ENCODE measurements at regions not wholly inside any gene's neighbourhood (a gene's known extent, or its start where the extent isn't known, plus 50 kb on each side); places are given as distances from the start of the nearest gene placed in this dataset.
"Not testable (repeated sequence)": the region's sequence is repeated elsewhere in the genome, so short reads cannot be mapped to it uniquely, and the experiment has no call there.

GRCh38 chr4:66956852-66957251 is 588.5 kb downstream of the CENPC start:
- Histone ChIP-seq H3K27me3 (no peaks in the 10 kb centered on the region), H3K4me3 (ENCODE audit: low read depth, low read length) (no peak overlapping the region), H3K4me1 (no peaks in the 10 kb centered on the region), H3K36me3 (no peaks in the 10 kb centered on the region), H3K9me3 (no peaks in the 10 kb centered on the region)
- DNase-seq = no peak
- TF ChIP-seq, protein P1, sequence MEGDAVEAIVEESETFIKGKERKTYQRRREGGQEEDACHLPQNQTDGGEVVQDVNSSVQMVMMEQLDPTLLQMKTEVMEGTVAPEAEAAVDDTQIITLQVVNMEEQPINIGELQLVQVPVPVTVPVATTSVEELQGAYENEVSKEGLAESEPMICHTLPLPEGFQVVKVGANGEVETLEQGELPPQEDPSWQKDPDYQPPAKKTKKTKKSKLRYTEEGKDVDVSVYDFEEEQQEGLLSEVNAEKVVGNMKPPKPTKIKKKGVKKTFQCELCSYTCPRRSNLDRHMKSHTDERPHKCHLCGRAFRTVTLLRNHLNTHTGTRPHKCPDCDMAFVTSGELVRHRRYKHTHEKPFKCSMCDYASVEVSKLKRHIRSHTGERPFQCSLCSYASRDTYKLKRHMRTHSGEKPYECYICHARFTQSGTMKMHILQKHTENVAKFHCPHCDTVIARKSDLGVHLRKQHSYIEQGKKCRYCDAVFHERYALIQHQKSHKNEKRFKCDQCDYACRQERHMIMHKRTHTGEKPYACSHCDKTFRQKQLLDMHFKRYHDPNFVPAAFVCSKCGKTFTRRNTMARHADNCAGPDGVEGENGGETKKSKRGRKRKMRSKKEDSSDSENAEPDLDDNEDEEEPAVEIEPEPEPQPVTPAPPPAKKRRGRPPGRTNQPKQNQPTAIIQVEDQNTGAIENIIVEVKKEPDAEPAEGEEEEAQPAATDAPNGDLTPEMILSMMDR (IDR thresholded peaks at IDR 0.05; ENCODE audit: low read depth, low read length) = no peak

GRCh38 chr4:66956426-66956825 is 588.9 kb downstream of the CENPC start:
- TF ChIP-seq, protein P1 (IDR thresholded peaks at IDR 0.05; ENCODE audit: low read depth, low read length) = no peak
- no peak for DNase-seq
- Histone ChIP-seq H3K27me3 (no peaks in the 10 kb centered on the region), H3K4me3 (ENCODE audit: low read depth, low read length) (no peak overlapping the region), H3K4me1 (no peaks in the 10 kb centered on the region), H3K36me3 (no peaks in the 10 kb centered on the region), H3K9me3 (no peaks in the 10 kb centered on the region)

DNA sequence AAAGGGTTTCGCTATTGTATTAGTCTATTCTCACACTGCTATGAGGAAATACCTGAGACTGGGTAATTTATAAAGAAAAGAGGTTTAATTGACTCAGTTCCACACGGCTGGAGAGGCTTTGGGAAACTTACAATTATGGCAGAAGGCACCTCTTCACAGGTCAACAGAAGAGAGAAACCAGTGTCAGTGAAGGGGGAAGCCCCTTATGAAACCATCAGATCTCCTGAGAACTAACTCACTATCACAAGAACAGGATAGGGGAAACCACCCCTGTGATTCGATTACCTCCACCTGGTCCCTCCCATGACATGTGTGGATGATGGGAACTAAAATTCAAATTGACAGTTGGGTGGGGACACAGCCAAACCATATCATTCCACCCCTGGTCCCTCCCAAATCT is 589.5 kb downstream of the CENPC start:
- TF ChIP-seq, protein P1 (IDR thresholded peaks at IDR 0.05; ENCODE audit: low read depth, low read length) = no peak
- no peak for DNase-seq
- H3K36me3 ChIP-seq = no peaks in the 10 kb centered on the region
- H3K4me3 ChIP-seq (ENCODE audit: low read depth, low read length) = no peak overlapping the region
- H3K9me3 ChIP-seq = no peaks in the 10 kb centered on the region
- no peaks in the 10 kb centered on the region for H3K4me1 ChIP-seq
- H3K27me3 ChIP-seq = no peaks in the 10 kb centered on the region

GRCh38 chr4:66949419-66949818 is 595.9 kb downstream of the CENPC start:
- no peaks in the 10 kb centered on the region for H3K27me3 ChIP-seq
- H3K4me3 ChIP-seq (ENCODE audit: low read depth, low read length) = no peak overlapping the region
- DNase-seq = no peak
- H3K36me3 ChIP-seq = no peaks in the 10 kb centered on the region
- H3K9me3 ChIP-seq = no peaks in the 10 kb centered on the region
- TF ChIP-seq, protein P1 (IDR thresholded peaks at IDR 0.05; ENCODE audit: low read depth, low read length) = no peak
- no peaks in the 10 kb centered on the region for H3K4me1 ChIP-seq

DNA sequence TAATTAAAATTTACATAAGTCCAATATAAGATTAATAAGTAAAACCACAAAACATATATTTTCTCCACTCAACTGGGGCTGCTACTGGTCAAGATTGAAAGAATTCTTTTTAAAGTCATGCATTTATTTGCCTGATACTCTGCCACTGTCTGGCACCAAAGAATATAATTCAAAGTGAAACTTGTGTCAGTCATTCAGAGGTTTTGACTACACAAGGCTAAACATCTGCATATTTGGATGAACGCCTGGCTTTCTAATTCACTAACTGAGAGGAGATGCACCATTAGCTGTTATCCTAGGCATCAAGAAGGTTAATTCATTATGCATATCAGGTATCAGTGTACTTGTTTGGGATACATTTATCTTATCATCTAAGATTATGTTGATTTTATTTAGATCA is 598.5 kb downstream of the CENPC start:
- Histone ChIP-seq H3K4me1 (no peaks in the 10 kb centered on the region), H3K9me3 (no peaks in the 10 kb centered on the region), H3K36me3 (no peaks in the 10 kb centered on the region), H3K27me3 (no peaks in the 10 kb centered on the region), H3K4me3 (ENCODE audit: low read depth, low read length) (no peak overlapping the region)
- no peak for DNase-seq
- TF ChIP-seq, protein P1 (IDR thresholded peaks at IDR 0.05; ENCODE audit: low read depth, low read length) = no peak

DNA sequence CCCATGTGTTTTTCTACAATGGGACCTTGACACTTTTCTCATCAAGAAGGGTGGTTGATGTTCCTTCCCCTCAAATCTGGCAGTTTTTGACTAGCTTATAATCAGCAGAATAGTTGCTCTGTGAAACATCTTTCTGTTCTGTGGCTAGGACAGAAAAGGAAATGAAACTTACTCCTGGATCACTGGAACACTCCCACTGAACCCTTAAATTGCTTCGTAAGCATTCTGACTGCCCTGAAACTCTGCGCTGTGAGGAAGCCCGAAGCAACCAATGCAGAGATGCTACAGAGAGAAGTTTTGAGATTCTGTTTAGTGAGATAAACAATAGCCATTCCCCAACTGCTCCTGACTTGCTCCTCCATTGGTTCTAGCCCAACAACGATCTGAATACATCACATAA is 602.2 kb downstream of the CENPC start:
- H3K4me1 ChIP-seq = no peaks in the 10 kb centered on the region
- no peak for DNase-seq
- H3K36me3 ChIP-seq = no peaks in the 10 kb centered on the region
- no peak overlapping the region for H3K4me3 ChIP-seq (ENCODE audit: low read depth, low read length)
- no peaks in the 10 kb centered on the region for H3K27me3 ChIP-seq
- TF ChIP-seq, protein P1 (IDR thresholded peaks at IDR 0.05; ENCODE audit: low read depth, low read length) = no peak
- H3K9me3 ChIP-seq = no peaks in the 10 kb centered on the region

- H3K27me3 ChIP-seq; H3K36me3 ChIP-seq; H3K9me3 ChIP-seq; DNase-seq; H3K4me1 ChIP-seq; H3K4me3 ChIP-seq (ENCODE audit: low read depth, low read length): not testable (repeated sequence)
These were observed 613.3 kb downstream of the CENPC start for GRCh38 chr4:66931981-66932380.

Data from BE2C (cell line).